ENCODE measurements at regions not wholly inside any gene's neighbourhood (a gene's known extent, or its start where the extent isn't known, plus 50 kb on each side); places are given as distances from the start of the nearest gene placed in this dataset.

DNA sequence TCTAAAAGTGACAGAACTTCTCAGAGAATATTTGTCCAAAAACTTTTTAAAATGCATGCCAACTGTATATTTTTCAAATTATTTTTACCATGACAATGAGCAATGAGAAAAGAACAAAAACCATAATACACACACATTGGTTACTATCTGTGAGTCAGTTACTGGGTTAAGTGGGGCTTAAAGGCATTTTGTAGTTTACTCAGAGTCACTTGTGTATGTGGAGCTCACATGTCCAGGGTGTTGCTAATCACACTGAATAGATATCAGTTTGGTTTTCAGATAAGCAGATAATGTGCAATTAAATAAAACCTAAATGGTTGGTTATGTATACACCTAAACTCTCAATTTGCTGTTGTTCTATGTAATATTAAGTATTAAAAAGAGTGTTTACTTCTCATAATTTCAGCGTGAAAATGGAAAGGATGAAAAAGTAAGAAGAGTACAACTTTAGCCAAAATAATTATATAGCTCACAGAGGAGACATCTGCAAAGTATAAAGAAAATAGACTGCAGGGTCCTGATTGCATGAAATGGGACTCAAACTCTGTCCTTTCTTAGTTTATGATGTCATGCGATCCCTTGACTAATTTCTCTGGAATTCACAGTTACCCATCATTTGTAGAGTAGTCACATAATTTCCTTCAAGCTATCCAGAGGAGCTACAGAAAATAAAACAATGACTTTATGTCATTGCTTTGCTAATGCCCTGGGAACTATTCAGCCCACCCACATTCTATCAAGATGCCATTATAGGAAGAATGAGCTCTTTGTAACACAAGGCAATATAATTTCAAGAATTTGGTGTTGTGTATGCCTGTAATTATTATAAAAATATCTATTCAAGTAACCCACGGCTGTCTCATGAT is 388.0 kb upstream of the ZNF608 start:
- DNase-seq (ENCODE audit: low spot score in 2 of 2) (no peak), ATAC-seq (replicated peaks; ENCODE audit: extremely low read depth, poor library complexity, severe bottlenecking) (no peak)
- H3K9me3 Mint-ChIP-seq: peaks cover 11% of the 10 kb centered on the region
- no peaks in the 10 kb centered on the region for H3K36me3 Mint-ChIP-seq (ENCODE audit: insufficient read depth)
- no peaks in the 10 kb centered on the region for H3K27me3 Mint-ChIP-seq
- H3K4me3 Mint-ChIP-seq: no peak overlapping the region
- H3K4me1 Mint-ChIP-seq: no peaks in the 10 kb centered on the region
- no peak overlapping the region for H3K27ac Mint-ChIP-seq (ENCODE audit: low read depth)

DNA sequence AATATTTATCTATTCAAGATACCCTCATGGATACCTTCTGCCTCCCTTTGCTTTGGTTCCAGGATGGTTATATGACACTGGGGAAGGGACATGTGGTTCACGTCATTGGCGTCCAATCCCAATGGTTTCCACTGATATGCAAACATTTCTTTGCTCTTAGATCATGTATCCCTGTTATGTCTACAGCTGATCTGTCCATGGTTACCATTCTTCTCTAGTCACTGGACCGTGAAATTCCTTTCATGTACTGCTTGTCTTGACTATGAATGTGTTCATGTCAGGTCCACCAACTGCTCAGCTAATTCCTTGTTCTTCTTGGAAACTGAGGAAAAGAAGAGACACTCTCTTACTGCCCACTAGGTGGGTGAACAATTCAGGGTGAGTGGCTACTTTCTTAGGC is 391.1 kb upstream of the ZNF608 start:
- Mint-ChIP-seq H3K4me1 (no peaks in the 10 kb centered on the region), H3K27ac (ENCODE audit: low read depth) (no peak overlapping the region), H3K36me3 (ENCODE audit: insufficient read depth) (no peaks in the 10 kb centered on the region), H3K27me3 (no peaks in the 10 kb centered on the region), H3K4me3 (no peak overlapping the region), H3K9me3 (peaks cover 13% of the 10 kb centered on the region)
- DNase-seq (ENCODE audit: low spot score in 2 of 2) (no peak), ATAC-seq (replicated peaks; ENCODE audit: extremely low read depth, poor library complexity, severe bottlenecking) (no peak)

- Mint-ChIP-seq H3K36me3 (ENCODE audit: insufficient read depth) (no peaks in the 10 kb centered on the region), H3K27me3 (no peaks in the 10 kb centered on the region), H3K9me3 (peaks cover 13% of the 10 kb centered on the region), H3K4me3 (no peak overlapping the region), H3K4me1 (no peaks in the 10 kb centered on the region), H3K27ac (ENCODE audit: low read depth) (no peak overlapping the region)
- no peak for DNase-seq (ENCODE audit: low spot score in 2 of 2)
- ATAC-seq (replicated peaks; ENCODE audit: extremely low read depth, poor library complexity, severe bottlenecking): no peak
Observed at GRCh38 chr5:125138266-125138665, 391.8 kb upstream of the ZNF608 start.

- H3K27me3 Mint-ChIP-seq: no peaks in the 10 kb centered on the region
- H3K4me3 Mint-ChIP-seq: no peak overlapping the region
- H3K36me3 Mint-ChIP-seq (ENCODE audit: insufficient read depth): no peaks in the 10 kb centered on the region
- H3K27ac Mint-ChIP-seq (ENCODE audit: low read depth): no peak overlapping the region
- H3K4me1 Mint-ChIP-seq: no peaks in the 10 kb centered on the region
- peaks cover 19% of the 10 kb centered on the region for H3K9me3 Mint-ChIP-seq
- DNase-seq (ENCODE audit: low spot score in 2 of 2): no peak
- ATAC-seq (replicated peaks; ENCODE audit: extremely low read depth, poor library complexity, severe bottlenecking): no peak
Observed at GRCh38 chr5:125139590-125139989, 393.2 kb upstream of the ZNF608 start.

DNA sequence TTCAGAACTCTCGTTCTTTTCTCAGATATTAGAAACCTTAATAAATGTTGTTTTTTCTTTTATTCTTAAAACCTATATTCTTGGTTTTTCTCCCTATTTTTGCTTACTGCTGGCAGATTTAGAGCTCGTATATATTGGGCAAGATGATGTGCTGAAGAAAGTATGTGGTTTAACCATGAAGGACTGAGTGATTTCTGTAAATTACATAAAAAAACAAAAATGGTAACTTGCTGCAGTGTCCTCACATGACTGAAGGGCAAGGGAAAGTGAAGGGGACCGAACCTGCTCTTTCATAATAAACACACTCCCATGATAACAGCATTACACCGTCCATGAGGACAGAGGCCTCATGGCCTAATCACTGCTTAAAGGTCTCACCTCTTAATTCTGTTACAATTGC is 393.8 kb upstream of the ZNF608 start:
- H3K27ac Mint-ChIP-seq (ENCODE audit: low read depth): no peak overlapping the region
- no peaks in the 10 kb centered on the region for H3K36me3 Mint-ChIP-seq (ENCODE audit: insufficient read depth)
- no peaks in the 10 kb centered on the region for H3K27me3 Mint-ChIP-seq
- no peak for ATAC-seq (replicated peaks; ENCODE audit: extremely low read depth, poor library complexity, severe bottlenecking)
- DNase-seq (ENCODE audit: low spot score in 2 of 2): no peak
- H3K4me1 Mint-ChIP-seq: no peaks in the 10 kb centered on the region
- H3K4me3 Mint-ChIP-seq: no peak overlapping the region
- H3K9me3 Mint-ChIP-seq: peaks cover 19% of the 10 kb centered on the region

GRCh38 chr5:125140855-125141254 is 394.4 kb upstream of the ZNF608 start:
- Mint-ChIP-seq H3K4me3 (no peak overlapping the region), H3K27me3 (no peaks in the 10 kb centered on the region), H3K36me3 (ENCODE audit: insufficient read depth) (no peaks in the 10 kb centered on the region), H3K27ac (ENCODE audit: low read depth) (no peak overlapping the region), H3K4me1 (no peaks in the 10 kb centered on the region), H3K9me3 (peaks cover 19% of the 10 kb centered on the region)
- ATAC-seq (replicated peaks; ENCODE audit: extremely low read depth, poor library complexity, severe bottlenecking) (no peak), DNase-seq (ENCODE audit: low spot score in 2 of 2) (no peak)

DNA sequence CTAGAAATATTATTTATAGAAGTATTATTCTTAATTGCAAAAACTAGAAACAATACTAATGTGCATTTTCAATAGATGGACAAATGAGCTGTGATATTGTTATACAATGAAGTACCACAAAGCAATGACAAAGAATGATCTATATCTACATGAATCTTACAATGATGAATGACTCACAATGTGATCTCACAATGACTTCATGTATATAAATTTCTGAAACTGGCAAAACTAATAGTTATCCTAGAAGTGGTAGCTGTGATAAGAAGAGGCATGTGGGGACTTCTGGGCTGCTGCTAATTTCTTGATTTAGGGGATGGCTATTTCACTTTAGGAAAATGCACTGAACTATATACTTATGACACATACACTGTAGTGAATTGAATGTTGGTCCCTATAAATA is 396.0 kb upstream of the ZNF608 start:
- Mint-ChIP-seq H3K4me1 (no peaks in the 10 kb centered on the region), H3K27me3 (no peaks in the 10 kb centered on the region), H3K36me3 (ENCODE audit: insufficient read depth) (no peaks in the 10 kb centered on the region), H3K27ac (ENCODE audit: low read depth) (no peak overlapping the region), H3K9me3 (peaks cover 19% of the 10 kb centered on the region), H3K4me3 (no peak overlapping the region)
- ATAC-seq (replicated peaks; ENCODE audit: extremely low read depth, poor library complexity, severe bottlenecking): no peak
- no peak for DNase-seq (ENCODE audit: low spot score in 2 of 2)

GRCh38 chr5:125143011-125143410 is 396.6 kb upstream of the ZNF608 start:
- no peak for DNase-seq (ENCODE audit: low spot score in 2 of 2)
- H3K4me3 Mint-ChIP-seq: no peak overlapping the region
- ATAC-seq (replicated peaks; ENCODE audit: extremely low read depth, poor library complexity, severe bottlenecking): no peak
- H3K27me3 Mint-ChIP-seq: no peaks in the 10 kb centered on the region
- no peak overlapping the region for H3K27ac Mint-ChIP-seq (ENCODE audit: low read depth)
- H3K36me3 Mint-ChIP-seq (ENCODE audit: insufficient read depth): no peaks in the 10 kb centered on the region
- H3K9me3 Mint-ChIP-seq: peaks cover 19% of the 10 kb centered on the region
- no peaks in the 10 kb centered on the region for H3K4me1 Mint-ChIP-seq

GRCh38 chr5:125148076-125148475 is 401.6 kb upstream of the ZNF608 start:
- ATAC-seq (replicated peaks; ENCODE audit: extremely low read depth, poor library complexity, severe bottlenecking): no peak
- Mint-ChIP-seq H3K4me3 (no peak overlapping the region), H3K27ac (ENCODE audit: low read depth) (no peak overlapping the region), H3K4me1 (no peaks in the 10 kb centered on the region), H3K36me3 (ENCODE audit: insufficient read depth) (no peaks in the 10 kb centered on the region), H3K27me3 (no peaks in the 10 kb centered on the region), H3K9me3 (peaks cover 9% of the 10 kb centered on the region)
- no peak for DNase-seq (ENCODE audit: low spot score in 2 of 2)

- H3K9me3 Mint-ChIP-seq: peaks cover 14% of the 10 kb centered on the region
- H3K4me1 Mint-ChIP-seq: no peaks in the 10 kb centered on the region
- no peak overlapping the region for H3K4me3 Mint-ChIP-seq
- no peak overlapping the region for H3K27ac Mint-ChIP-seq (ENCODE audit: low read depth)
- ATAC-seq (replicated peaks; ENCODE audit: extremely low read depth, poor library complexity, severe bottlenecking) (no peak), DNase-seq (ENCODE audit: low spot score in 2 of 2) (no peak)
- H3K36me3 Mint-ChIP-seq (ENCODE audit: insufficient read depth): no peaks in the 10 kb centered on the region
- no peaks in the 10 kb centered on the region for H3K27me3 Mint-ChIP-seq
Observed at GRCh38 chr5:125148706-125149105, 402.3 kb upstream of the ZNF608 start.

GRCh38 chr5:125149110-125149509 is 402.7 kb upstream of the ZNF608 start:
- Mint-ChIP-seq H3K4me3 (no peak overlapping the region), H3K9me3 (peaks cover 12% of the 10 kb centered on the region), H3K27ac (ENCODE audit: low read depth) (no peak overlapping the region), H3K36me3 (ENCODE audit: insufficient read depth) (no peaks in the 10 kb centered on the region), H3K4me1 (no peaks in the 10 kb centered on the region), H3K27me3 (no peaks in the 10 kb centered on the region)
- DNase-seq (ENCODE audit: low spot score in 2 of 2): no peak
- no peak for ATAC-seq (replicated peaks; ENCODE audit: extremely low read depth, poor library complexity, severe bottlenecking)

DNA sequence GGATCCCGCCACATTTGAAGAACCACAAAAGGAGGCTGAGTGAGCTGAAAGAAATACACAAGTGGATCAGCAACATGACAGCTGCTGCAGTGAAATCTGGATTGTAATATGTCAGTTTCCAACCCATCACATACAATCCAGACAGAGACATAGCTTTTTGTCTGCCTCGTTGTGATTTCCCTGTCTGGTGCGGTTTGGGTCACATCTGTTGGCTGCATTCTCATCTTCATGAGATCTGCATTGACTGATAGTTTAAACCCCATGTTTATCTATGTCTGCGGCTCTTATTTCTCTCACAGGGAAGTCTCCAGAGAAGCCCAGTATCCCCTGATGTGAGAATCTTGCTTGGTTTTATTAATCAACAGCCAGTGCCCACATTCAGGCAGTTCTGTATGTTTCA is 403.1 kb upstream of the ZNF608 start:
- no peak for DNase-seq (ENCODE audit: low spot score in 2 of 2)
- Mint-ChIP-seq H3K27me3 (no peaks in the 10 kb centered on the region), H3K4me1 (no peaks in the 10 kb centered on the region)

DNA sequence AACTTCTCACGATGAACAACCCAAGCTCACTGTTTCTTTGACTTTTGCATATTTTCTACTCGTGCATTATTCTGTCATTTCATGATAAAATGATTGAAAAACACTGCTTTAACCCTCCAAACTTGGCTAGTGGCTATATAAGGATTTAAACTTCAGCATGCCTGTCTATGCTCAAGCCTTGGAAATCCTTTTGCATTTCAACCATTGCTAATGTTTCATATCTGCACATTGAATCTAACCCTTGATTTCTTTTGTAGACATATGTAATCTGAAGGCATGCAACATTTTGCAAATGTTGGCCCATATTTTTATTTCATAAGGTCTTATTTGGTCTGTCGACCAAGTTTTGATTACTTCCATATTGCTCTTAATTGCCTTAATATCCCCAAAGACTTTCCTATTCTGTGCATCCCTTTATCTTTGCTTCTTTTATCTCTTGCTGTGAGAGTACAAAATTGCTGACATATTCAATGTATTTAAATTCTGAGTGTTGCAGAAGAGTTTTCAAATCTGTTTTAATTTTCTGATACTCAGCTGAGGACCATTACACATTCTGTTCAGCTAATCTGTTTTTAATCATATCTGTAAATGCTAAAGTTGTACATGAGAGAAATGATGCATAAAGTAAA is 403.7 kb upstream of the ZNF608 start:
- Mint-ChIP-seq H3K4me1 (no peaks in the 10 kb centered on the region), H3K27ac (ENCODE audit: low read depth) (no peak overlapping the region), H3K27me3 (no peaks in the 10 kb centered on the region), H3K36me3 (ENCODE audit: insufficient read depth) (no peaks in the 10 kb centered on the region), H3K9me3 (peaks cover 17% of the 10 kb centered on the region), H3K4me3 (no peak overlapping the region)
- DNase-seq (ENCODE audit: low spot score in 2 of 2) (no peak), ATAC-seq (replicated peaks; ENCODE audit: extremely low read depth, poor library complexity, severe bottlenecking) (no peak)

More for the DNA sequence above, 403.1 kb upstream of the ZNF608 start:
- Mint-ChIP-seq H3K36me3 (ENCODE audit: insufficient read depth) (no peaks in the 10 kb centered on the region), H3K9me3 (peaks cover 11% of the 10 kb centered on the region), H3K4me3 (no peak overlapping the region), H3K27ac (ENCODE audit: low read depth) (no peak overlapping the region)
- no peak for ATAC-seq (replicated peaks; ENCODE audit: extremely low read depth, poor library complexity, severe bottlenecking)
